ENCODE measurements at regions not wholly inside any gene's neighbourhood (a gene's known extent, or its start where the extent isn't known, plus 50 kb on each side); places are given as distances from the start of the nearest gene placed in this dataset.

DNA sequence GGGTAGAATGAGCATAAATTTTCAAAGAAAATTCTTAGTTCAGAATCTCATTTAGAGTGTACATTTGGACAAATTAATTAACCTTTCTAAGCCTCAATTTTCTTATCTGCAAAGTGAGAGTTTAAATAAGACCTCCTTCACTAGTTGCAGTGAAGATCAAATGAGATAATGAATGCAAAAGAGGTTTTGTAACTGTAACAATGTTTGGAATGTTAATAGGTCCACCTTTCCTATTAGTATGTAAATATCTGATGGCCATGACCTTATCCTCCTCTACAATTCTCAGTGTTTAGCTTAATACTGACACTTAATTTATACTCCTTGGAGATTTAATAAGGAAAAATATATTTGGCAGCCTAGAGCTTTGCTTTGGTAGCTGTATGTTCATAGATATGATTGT lies 138.8 kb downstream of the GABRG1 start:
- Histone ChIP-seq H3K4me3 (no peak overlapping the region), H3K36me3 (no peaks in the 10 kb centered on the region), H3K27ac (no peak overlapping the region), H3K9me3 (no peaks in the 10 kb centered on the region), H3K4me1 (no peaks in the 10 kb centered on the region), H3K27me3 (no peaks in the 10 kb centered on the region)
- in situ Hi-C loops (cut with MboI; ENCODE audit: low pct_ligation_motif_present in 1 of 4, low pct_unique_long_range_greater_than_20kb in 1 of 4, low sequenced_read_pairs in 3 of 4), result no loop called here
- TF ChIP-seq EP300 (IDR thresholded peaks at IDR 0.05; ENCODE audit: low read depth), result no peak
- TF ChIP-seq POLR2A (IDR thresholded peaks at IDR 0.05), result no peak
- TF ChIP-seq POLR2AphosphoS5 (IDR thresholded peaks at IDR 0.05), result no peak
- TF ChIP-seq, protein P1, sequence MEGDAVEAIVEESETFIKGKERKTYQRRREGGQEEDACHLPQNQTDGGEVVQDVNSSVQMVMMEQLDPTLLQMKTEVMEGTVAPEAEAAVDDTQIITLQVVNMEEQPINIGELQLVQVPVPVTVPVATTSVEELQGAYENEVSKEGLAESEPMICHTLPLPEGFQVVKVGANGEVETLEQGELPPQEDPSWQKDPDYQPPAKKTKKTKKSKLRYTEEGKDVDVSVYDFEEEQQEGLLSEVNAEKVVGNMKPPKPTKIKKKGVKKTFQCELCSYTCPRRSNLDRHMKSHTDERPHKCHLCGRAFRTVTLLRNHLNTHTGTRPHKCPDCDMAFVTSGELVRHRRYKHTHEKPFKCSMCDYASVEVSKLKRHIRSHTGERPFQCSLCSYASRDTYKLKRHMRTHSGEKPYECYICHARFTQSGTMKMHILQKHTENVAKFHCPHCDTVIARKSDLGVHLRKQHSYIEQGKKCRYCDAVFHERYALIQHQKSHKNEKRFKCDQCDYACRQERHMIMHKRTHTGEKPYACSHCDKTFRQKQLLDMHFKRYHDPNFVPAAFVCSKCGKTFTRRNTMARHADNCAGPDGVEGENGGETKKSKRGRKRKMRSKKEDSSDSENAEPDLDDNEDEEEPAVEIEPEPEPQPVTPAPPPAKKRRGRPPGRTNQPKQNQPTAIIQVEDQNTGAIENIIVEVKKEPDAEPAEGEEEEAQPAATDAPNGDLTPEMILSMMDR (IDR thresholded peaks at IDR 0.05), result no peak
- intact Hi-C loops (cut with DNase I; ENCODE audit: low total_unique reads), result no loop called here
- DNase-seq, result no peak

DNA sequence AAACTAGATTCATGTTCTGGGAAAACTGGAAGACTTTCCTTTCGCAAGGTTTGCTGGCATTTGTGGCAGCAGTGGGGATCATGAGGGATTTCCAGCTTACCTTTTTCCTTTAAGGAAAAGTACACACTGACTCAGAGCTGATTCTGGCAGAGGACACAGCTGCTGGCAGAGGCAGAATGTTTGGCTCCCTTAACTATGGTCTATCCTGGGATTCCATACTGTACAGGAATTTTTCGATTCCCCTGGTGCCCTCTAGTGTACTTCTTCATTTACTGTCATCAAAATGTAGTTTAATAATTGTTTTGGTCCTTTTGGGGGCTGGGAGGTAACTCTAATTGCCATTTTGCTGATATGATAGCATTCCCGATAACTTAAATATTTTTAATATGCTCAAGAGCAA lies 152.7 kb downstream of the GABRG1 start:
- no peaks in the 10 kb centered on the region for H3K27me3 ChIP-seq
- peaks cover 0 to 5% of the 10 kb centered on the region in 2 donors for H3K9me3 ChIP-seq
- in situ Hi-C loops (cut with MboI; ENCODE audit: low pct_ligation_motif_present in 1 of 4, low pct_unique_long_range_greater_than_20kb in 1 of 4, low sequenced_read_pairs in 3 of 4) (no loop called here), intact Hi-C loops (cut with DNase I; ENCODE audit: low total_unique reads) (no loop called here)
- WGBS, 2 donors (ENCODE audit: low coverage in 1 of 2), result 75 to 87% methylated on average over 2 to 3 of the region's 3 CpGs
- no peaks in the 10 kb centered on the region for H3K4me1 ChIP-seq
- H3K27ac ChIP-seq, result no peak overlapping the region
- no peak for DNase-seq
- no peak overlapping the region for H3K4me3 ChIP-seq
- H3K36me3 ChIP-seq, result no peaks in the 10 kb centered on the region
- TF ChIP-seq POLR2AphosphoS5 (IDR thresholded peaks at IDR 0.05) (no peak), POLR2A (IDR thresholded peaks at IDR 0.05) (no peak), EP300 (IDR thresholded peaks at IDR 0.05; ENCODE audit: low read depth) (no peak)
- TF ChIP-seq, protein P1 (IDR thresholded peaks at IDR 0.05), result no peak

DNA sequence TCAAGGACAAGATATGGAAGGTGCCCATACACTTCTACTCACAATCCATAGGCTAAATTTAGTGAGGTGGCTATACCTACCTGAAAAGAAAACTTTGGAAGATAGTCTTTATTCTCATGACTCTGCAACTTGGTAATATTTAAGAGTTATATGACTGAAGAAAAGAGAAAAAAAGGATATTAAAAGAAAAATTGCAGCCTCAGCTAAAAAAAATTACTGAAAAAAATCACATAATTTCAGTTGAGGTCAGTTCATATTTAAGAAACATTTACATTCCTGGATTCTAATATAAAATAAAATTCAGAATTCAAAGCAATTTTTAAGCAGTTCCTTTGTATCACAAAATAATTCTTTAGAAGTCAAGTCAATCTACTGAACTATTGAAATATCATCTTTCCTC lies 166.5 kb downstream of the GABRG1 start:
- no peak overlapping the region for H3K27ac ChIP-seq
- no peaks in the 10 kb centered on the region for H3K36me3 ChIP-seq
- TF ChIP-seq EP300 (IDR thresholded peaks at IDR 0.05; ENCODE audit: low read depth) (no peak), POLR2AphosphoS5 (IDR thresholded peaks at IDR 0.05) (no peak), POLR2A (IDR thresholded peaks at IDR 0.05) (no peak)
- TF ChIP-seq, protein P1 (IDR thresholded peaks at IDR 0.05), result no peak
- no peak overlapping the region for H3K4me3 ChIP-seq
- in situ Hi-C loops (cut with MboI; ENCODE audit: low pct_ligation_motif_present in 1 of 4, low pct_unique_long_range_greater_than_20kb in 1 of 4, low sequenced_read_pairs in 3 of 4), result no loop called here
- no peaks in the 10 kb centered on the region for H3K27me3 ChIP-seq
- no peaks in the 10 kb centered on the region for H3K9me3 ChIP-seq
- peaks cover 0 to 6% (median 0%) of the 10 kb centered on the region in 4 donors for H3K4me1 ChIP-seq
- DNase-seq, result no peak
- intact Hi-C loops (cut with DNase I; ENCODE audit: low total_unique reads), result no loop called here

DNA sequence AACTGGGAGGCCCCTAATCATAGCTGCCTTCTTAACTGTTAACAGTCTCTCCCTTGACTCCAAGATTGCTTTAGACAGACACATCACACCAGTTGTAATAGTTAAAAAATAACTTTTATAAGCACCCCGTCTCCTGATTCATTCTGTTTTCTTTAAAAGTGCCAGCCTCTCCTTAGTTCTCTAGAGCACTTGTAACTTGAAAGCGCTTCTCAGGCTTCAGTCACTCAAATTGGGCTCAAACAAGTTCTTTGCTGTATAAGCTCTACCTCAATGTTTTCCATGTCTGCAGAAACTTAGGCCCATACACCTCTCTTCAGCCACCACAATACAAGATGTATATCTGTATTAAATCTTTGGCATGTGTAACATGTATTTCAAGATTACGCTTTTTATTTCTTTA lies 169.6 kb downstream of the GABRG1 start:
- Histone ChIP-seq H3K27ac (no peak overlapping the region), H3K36me3 (no peaks in the 10 kb centered on the region), H3K4me3 (no peak overlapping the region), H3K4me1 (peaks cover 0 to 6% (median 0%) of the 10 kb centered on the region in 4 donors), H3K9me3 (no peaks in the 10 kb centered on the region), H3K27me3 (no peaks in the 10 kb centered on the region)
- in situ Hi-C loops (cut with MboI; ENCODE audit: low pct_ligation_motif_present in 1 of 4, low pct_unique_long_range_greater_than_20kb in 1 of 4, low sequenced_read_pairs in 3 of 4) (no loop called here), intact Hi-C loops (cut with DNase I; ENCODE audit: low total_unique reads) (no loop called here)
- TF ChIP-seq EP300 (IDR thresholded peaks at IDR 0.05; ENCODE audit: low read depth) (no peak), POLR2A (IDR thresholded peaks at IDR 0.05) (no peak), POLR2AphosphoS5 (IDR thresholded peaks at IDR 0.05) (no peak)
- TF ChIP-seq, protein P1 (IDR thresholded peaks at IDR 0.05), result no peak
- WGBS, 2 donors (ENCODE audit: low coverage in 1 of 2), result 30 to 52% methylated on average over 3 of the region's 3 CpGs
- no peak for DNase-seq
